ENCODE measurements at regions not wholly inside any gene's neighbourhood (a gene's known extent, or its start where the extent isn't known, plus 50 kb on each side); places are given as distances from the start of the nearest gene placed in this dataset.
A peak's percentile ranks its signal among the peaks of the same experiment; 100 is the strongest.

GRCh38 chr9:108709997-108710396 lies 145.8 kb downstream of the ACTL7B start:
- DNase-seq = peak; percentile 61

- DNase-seq = no peak
These were observed 146.7 kb downstream of the ACTL7B start for GRCh38 chr9:108709126-108709525.

- peak; percentile 87 for DNase-seq
These were observed 147.3 kb downstream of the ACTL7B start for GRCh38 chr9:108708448-108708847.

GRCh38 chr9:108707120-108707519 lies 148.7 kb downstream of the ACTL7B start:
- DNase-seq = no peak

GRCh38 chr9:108704156-108704852 lies 151.5 kb downstream of the ACTL7B start:
- DNase-seq = no peak

- DNase-seq = no peak
These were observed 152.4 kb downstream of the ACTL7B start for GRCh38 chr9:108703429-108703828.

- DNase-seq = no peak
These were observed 153.1 kb downstream of the ACTL7B start for GRCh38 chr9:108702681-108703080.

- DNase-seq = no peak
These were observed 157.0 kb downstream of the ACTL7B start for GRCh38 chr9:108698801-108699200.

GRCh38 chr9:108698231-108698630 lies 157.6 kb downstream of the ACTL7B start:
- no peak for DNase-seq

GRCh38 chr9:108696156-108696555 lies 159.6 kb downstream of the ACTL7B start:
- DNase-seq = no peak

- DNase-seq = no peak
These were observed 161.6 kb downstream of the ACTL7B start for GRCh38 chr9:108694170-108694569.

GRCh38 chr9:108691614-108692013 lies 164.2 kb downstream of the ACTL7B start:
- no peak for DNase-seq

- no peak for DNase-seq
These were observed 167.1 kb downstream of the ACTL7B start for GRCh38 chr9:108688676-108689075.

GRCh38 chr9:108688051-108688450 lies 167.7 kb downstream of the ACTL7B start:
- DNase-seq = no peak

- DNase-seq = no peak
These were observed 168.5 kb downstream of the ACTL7B start for GRCh38 chr9:108687006-108687987.

GRCh38 chr9:108684288-108685025 lies 171.3 kb downstream of the ACTL7B start:
- no peak for DNase-seq

- DNase-seq = no peak
These were observed 172.5 kb downstream of the ACTL7B start for GRCh38 chr9:108683245-108683644.

- DNase-seq = no peak
These were observed 173.8 kb downstream of the ACTL7B start for GRCh38 chr9:108681851-108682590.

- DNase-seq = no peak
These were observed 174.8 kb downstream of the ACTL7B start for GRCh38 chr9:108680946-108681345.

- no peak for DNase-seq
These were observed 178.0 kb downstream of the ACTL7B start for GRCh38 chr9:108677776-108678175.

GRCh38 chr9:108676355-108676754 lies 179.4 kb downstream of the ACTL7B start:
- no peak for DNase-seq

GRCh38 chr9:108675708-108676107 lies 180.1 kb downstream of the ACTL7B start:
- no peak for DNase-seq
